Hepatocyte (in vitro differentiated cells): ENCODE measurements at regions not wholly inside any gene's neighbourhood (a gene's known extent, or its start where the extent isn't known, plus 50 kb on each side); places are given as distances from the start of the nearest gene placed in this dataset.

Source experiments
- EZH2 ChIP-seq: fragments of 200-600 bp; sonication (generic); IDR thresholded peaks from 2 replicates; pipeline ENCODE4 v1.6.1; 2016; ENCODE audit warnings: antibody characterized with exemption, mild to moderate bottlenecking, borderline replicate concordance
- EZH2phosphoT487 ChIP-seq: fragments of 200-600 bp; sonication (generic); IDR thresholded peaks from one replicate; pipeline ENCODE4 v1.6.1; 2018; ENCODE audit warnings: antibody characterized with exemption, mild to moderate bottlenecking, low read depth, moderate library complexity; ENCODE audit not compliant: unreplicated experiment, severe bottlenecking
- TF ChIP-seq, protein P1 (sequence below): fragments of 200-600 bp; sonication (generic); IDR thresholded peaks from 2 replicates; pipeline ENCODE4 v1.5.1; 2016; ENCODE audit warnings: antibody characterized with exemption, mild to moderate bottlenecking; ENCODE audit not compliant: poor library complexity

- TF ChIP-seq, protein P1, sequence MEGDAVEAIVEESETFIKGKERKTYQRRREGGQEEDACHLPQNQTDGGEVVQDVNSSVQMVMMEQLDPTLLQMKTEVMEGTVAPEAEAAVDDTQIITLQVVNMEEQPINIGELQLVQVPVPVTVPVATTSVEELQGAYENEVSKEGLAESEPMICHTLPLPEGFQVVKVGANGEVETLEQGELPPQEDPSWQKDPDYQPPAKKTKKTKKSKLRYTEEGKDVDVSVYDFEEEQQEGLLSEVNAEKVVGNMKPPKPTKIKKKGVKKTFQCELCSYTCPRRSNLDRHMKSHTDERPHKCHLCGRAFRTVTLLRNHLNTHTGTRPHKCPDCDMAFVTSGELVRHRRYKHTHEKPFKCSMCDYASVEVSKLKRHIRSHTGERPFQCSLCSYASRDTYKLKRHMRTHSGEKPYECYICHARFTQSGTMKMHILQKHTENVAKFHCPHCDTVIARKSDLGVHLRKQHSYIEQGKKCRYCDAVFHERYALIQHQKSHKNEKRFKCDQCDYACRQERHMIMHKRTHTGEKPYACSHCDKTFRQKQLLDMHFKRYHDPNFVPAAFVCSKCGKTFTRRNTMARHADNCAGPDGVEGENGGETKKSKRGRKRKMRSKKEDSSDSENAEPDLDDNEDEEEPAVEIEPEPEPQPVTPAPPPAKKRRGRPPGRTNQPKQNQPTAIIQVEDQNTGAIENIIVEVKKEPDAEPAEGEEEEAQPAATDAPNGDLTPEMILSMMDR: no peak
- TF ChIP-seq EZH2 (no peak), EZH2phosphoT487 (no peak)
Observed at GRCh38 chr3:111284503-111285183, 213.0 kb downstream of the NECTIN3 start.
